ENCODE measurements at regions not wholly inside any gene's neighbourhood (a gene's known extent, or its start where the extent isn't known, plus 50 kb on each side); places are given as distances from the start of the nearest gene placed in this dataset.

- no peak for TF ChIP-seq TAF1 (IDR thresholded peaks at IDR 0.05; ENCODE audit: borderline replicate concordance, low read depth, low read length)
- no peak for TF ChIP-seq POLR2A (IDR thresholded peaks at IDR 0.05; ENCODE audit: low read depth, low read length)
Measured at GRCh38 chr7:116399819-116400218, 99.7 kb upstream of the CAV2 start.

Data from GM12892 (cell line).